IMR-90 (cell line): ENCODE measurements at regions not wholly inside any gene's neighbourhood (a gene's known extent, or its start where the extent isn't known, plus 50 kb on each side); places are given as distances from the start of the nearest gene placed in this dataset.

ENCODE experiments used
- ATAC-seq: fragments of 200-7000 bp; cut with Tn5 transposase; 2 replicates; pipeline ENCODE4 v1.9.1; 2020; ENCODE audit warnings: low read depth, mild to moderate bottlenecking, moderate library complexity
- BruUV-seq: library from RNA; stranded (reverse); fragments of 400-500 nt; replicated peaks from 2 replicates; lab custom pipeline; 2021; lab: Mats Ljungman, UMichigan
- CTCF ChIA-PET: fragments of 300-600 bp; formaldehyde crosslinking; extraction: SDS; loops from one replicate; lab custom pipeline; 2021; ENCODE audit warnings: antibody characterized with exemption; lab: Yijun Ruan, JAX
- POLR2A ChIA-PET: fragments of 300-600 bp; sonication (Branson Sonifier 250); formaldehyde crosslinking; loops from one replicate; lab custom pipeline; 2022; ENCODE audit warnings: antibody characterized with exemption; ENCODE audit not compliant: unreplicated experiment; lab: Charles Lee
- DNase-seq: peaks from one replicate; pipeline ENCODE4 v3.0.0; 2013
- H2AFZ ChIP-seq: replicated peaks from 2 replicates; pipeline ENCODE3; 2013; ENCODE audit warnings: low read length, mild to moderate bottlenecking; ENCODE audit not compliant: poor library complexity
- H2AK5ac ChIP-seq: 2 replicates; pipeline ENCODE4 v1.6.1; 2013; ENCODE audit warnings: low read depth, low read length, inconsistent platforms
- H2AK9ac ChIP-seq: replicated peaks from 2 replicates; pipeline ENCODE3; 2013; ENCODE audit warnings: mild to moderate bottlenecking, low read depth, low read length, moderate library complexity; ENCODE audit not compliant: poor library complexity
- H2BK120ac ChIP-seq: 2 replicates; pipeline ENCODE4 v1.6.1; 2013; ENCODE audit warnings: low read depth, low read length, inconsistent platforms
- H2BK15ac ChIP-seq: 3 replicates; pipeline ENCODE4 v1.6.1; 2013; ENCODE audit warnings: low read depth, low read length, inconsistent platforms
- H2BK20ac ChIP-seq: 2 replicates; pipeline ENCODE4 v1.6.1; 2013; ENCODE audit warnings: low read depth, mild to moderate bottlenecking, inconsistent platforms, low read length, moderate library complexity
- H2BK5ac ChIP-seq: 2 replicates; pipeline ENCODE4 v1.6.1; 2013; ENCODE audit warnings: mild to moderate bottlenecking, low read depth, low read length, inconsistent platforms; ENCODE audit not compliant: poor library complexity, severe bottlenecking
- H3K14ac ChIP-seq: replicated peaks from 2 replicates; pipeline ENCODE4 v1.6.1; 2013; ENCODE audit warnings: low read depth, low read length, inconsistent platforms
- H3K18ac ChIP-seq: 2 replicates; pipeline ENCODE4 v1.6.1; 2013; ENCODE audit warnings: low read depth, low read length, control low read depth
- H3K23ac ChIP-seq: 2 replicates; pipeline ENCODE4 v1.6.1; 2013; ENCODE audit warnings: low read depth, low read length, inconsistent platforms
- H3K27ac ChIP-seq: 2 replicates; pipeline ENCODE4 v1.5.1; 2013; ENCODE audit warnings: mild to moderate bottlenecking, control low read depth, low read length; ENCODE audit not compliant: insufficient read depth
- H3K27me3 ChIP-seq: 2 replicates; pipeline ENCODE4 v1.6.1; 2013; ENCODE audit warnings: low read length; ENCODE audit not compliant: control insufficient read depth, insufficient read depth
- H3K36me3 ChIP-seq: 2 replicates; pipeline ENCODE4 v1.6.1; 2013; ENCODE audit warnings: low read length, mixed read lengths; ENCODE audit not compliant: control insufficient read depth, insufficient read depth
- H3K4ac ChIP-seq: 2 replicates; pipeline ENCODE4 v1.6.1; 2013; ENCODE audit warnings: low read depth, low read length, inconsistent platforms
- H3K4me1 ChIP-seq: 2 replicates; pipeline ENCODE4 v1.6.1; 2013; ENCODE audit warnings: low read length, mixed read lengths; ENCODE audit not compliant: control insufficient read depth, insufficient read depth
- H3K4me2 ChIP-seq: 2 replicates; pipeline ENCODE4 v1.6.1; 2013; ENCODE audit warnings: low read depth, mild to moderate bottlenecking, control low read depth, low read length, moderate library complexity
- H3K4me3 ChIP-seq: 2 replicates; pipeline ENCODE4 v1.5.1; 2013; ENCODE audit warnings: low read depth, mild to moderate bottlenecking, control low read depth, low read length, moderate library complexity; ENCODE audit not compliant: insufficient read depth
- H3K56ac ChIP-seq: 2 replicates; pipeline ENCODE4 v1.6.1; 2013; ENCODE audit warnings: low read length, inconsistent platforms; ENCODE audit not compliant: insufficient read depth; ENCODE audit errors: extremely low read depth
- H3K79me1 ChIP-seq, 2 experiments: 2 replicates each; pipeline ENCODE4 v1.6.1; 2013; ENCODE audit warnings: low read length in 2 of 2, inconsistent platforms in 1 of 2, low read depth in 1 of 2
- H3K9ac ChIP-seq: 2 replicates; pipeline ENCODE4 v1.6.1; 2013; ENCODE audit warnings: low read depth, low read length, control low read depth
- H3K9me1 ChIP-seq: 2 replicates; pipeline ENCODE4 v1.6.1; 2013; ENCODE audit warnings: low read length, inconsistent platforms; ENCODE audit not compliant: insufficient read depth
- H3K9me3 ChIP-seq: 2 replicates; pipeline ENCODE4 v1.6.1; 2013; ENCODE audit warnings: low read length; ENCODE audit not compliant: control insufficient read depth, insufficient read depth
- H4K20me1 ChIP-seq: 2 replicates; pipeline ENCODE4 v1.6.1; 2013; ENCODE audit warnings: low read length, inconsistent platforms; ENCODE audit not compliant: insufficient read depth
- H4K5ac ChIP-seq: 2 replicates; pipeline ENCODE4 v1.6.1; 2013; ENCODE audit warnings: mild to moderate bottlenecking, low read depth, low read length, control low read depth
- H4K8ac ChIP-seq, 2 experiments: 2 replicates each; pipeline ENCODE4 v1.6.1; 2013; ENCODE audit warnings: low read depth in 2 of 2, low read length in 2 of 2, control low read depth in 1 of 2, inconsistent platforms in 1 of 2
- H4K91ac ChIP-seq: 2 replicates; pipeline ENCODE4 v1.6.1; 2013; ENCODE audit warnings: low read depth, low read length, inconsistent platforms; ENCODE audit not compliant: insufficient read depth
- CEBPB ChIP-seq: IDR thresholded peaks from 2 replicates; pipeline ENCODE4 v1.6.1; 2012; ENCODE audit warnings: low read depth, low read length, improper control_type of control experiment
- POLR2A ChIP-seq: IDR thresholded peaks from 2 replicates; pipeline ENCODE4 v1.6.1; 2012; ENCODE audit warnings: mild to moderate bottlenecking, low read depth, low read length
- USF2 ChIP-seq: fragments of 150-350 bp; IDR thresholded peaks from 2 replicates; pipeline ENCODE4 v1.6.1; 2017; ENCODE audit warnings: mild to moderate bottlenecking, antibody characterized with exemption, low read length, low read depth
- WGBS, 2 experiments: methylation state at CpG; one replicate each; pipeline versions ENCODE4 v1.1.5 to v1.1.7; 2013; ENCODE audit warnings: missing lambda C conversion rate in 2 of 2; ENCODE audit not compliant: insufficient read length in 1 of 2; ENCODE audit errors: extremely low coverage in 2 of 2; 5-methylcytosine and 5-hydroxymethylcytosine counted together
- dilution Hi-C: fragments of 300-500 bp; cut with HindIII; formaldehyde crosslinking; loops from one replicate; pipeline ENCODE4 v1.14.3; 2018; ENCODE audit warnings: low sequenced_read_pairs; ENCODE audit not compliant: unreplicated experiment
- in situ Hi-C: fragments of 300-500 bp; cut with MboI; formaldehyde crosslinking; loops from 3 replicates; pipeline ENCODE4 v1.14.3; 2019; ENCODE audit warnings: low sequenced_read_pairs, inconsistent platforms, mixed read lengths
- intact Hi-C: fragments of 100-400 bp; cut with micrococcal nuclease; formaldehyde crosslinking; loops from 2 replicates; pipeline ENCODE4 v1.10.0; 2022

GRCh38 chr3:35380196-35380595, 259.1 kb upstream of the ARPP21 start:
- Histone ChIP-seq H3K4me1 (no peaks in the 10 kb centered on the region), H3K18ac (no peak overlapping the region)
- intact Hi-C loops, result no loop called here

More at GRCh38 chr3:35380196-35380595, 259.1 kb upstream of the ARPP21 start:
- Histone ChIP-seq H3K4me3 (no peak overlapping the region), H2BK120ac (no peak overlapping the region), H3K27ac (no peak overlapping the region), H2AFZ (no peak overlapping the region), H4K5ac (no peak overlapping the region), H3K14ac (no peak overlapping the region), H2BK15ac (no peak overlapping the region), H3K4me2 (no peak overlapping the region), H3K36me3 (no peaks in the 10 kb centered on the region), H3K23ac (no peak overlapping the region), H3K9ac (no peak overlapping the region), H3K56ac (no peak overlapping the region), H3K79me1 (no peaks in the 10 kb centered on the region), H4K91ac (no peak overlapping the region), H2AK9ac (no peak overlapping the region), H2AK5ac (no peak overlapping the region), H2BK5ac (no peak overlapping the region), H3K9me3 (peaks cover 7% of the 10 kb centered on the region), H4K8ac (no peak overlapping the region), H3K27me3 (no peaks in the 10 kb centered on the region), H3K4ac (no peak overlapping the region), H2BK20ac (no peak overlapping the region), H3K9me1 (no peaks in the 10 kb centered on the region), H4K20me1 (no peaks in the 10 kb centered on the region)
- ATAC-seq (no peak), DNase-seq (no peak)
- CTCF ChIA-PET, result no interaction called here
- BruUV-seq, result no TSS peak
- in situ Hi-C loops, result no loop called here
- no CpG with 5 or more reads among the region's 1 CpG for WGBS, 2 experiments
- dilution Hi-C loops, result no loop called here
- POLR2A ChIA-PET, result no interaction called here
- TF ChIP-seq CEBPB (no peak), USF2 (no peak), POLR2A (no peak)
